LHCN-M2 (cell line): ENCODE measurements at regions not wholly inside any gene's neighbourhood (a gene's known extent, or its start where the extent isn't known, plus 50 kb on each side); places are given as distances from the start of the nearest gene placed in this dataset.

ENCODE experiments used
- DNase-seq: peaks from one replicate; pipeline ENCODE4 v3.0.0-alpha.2; 2012; ENCODE audit warnings: low read depth

DNA sequence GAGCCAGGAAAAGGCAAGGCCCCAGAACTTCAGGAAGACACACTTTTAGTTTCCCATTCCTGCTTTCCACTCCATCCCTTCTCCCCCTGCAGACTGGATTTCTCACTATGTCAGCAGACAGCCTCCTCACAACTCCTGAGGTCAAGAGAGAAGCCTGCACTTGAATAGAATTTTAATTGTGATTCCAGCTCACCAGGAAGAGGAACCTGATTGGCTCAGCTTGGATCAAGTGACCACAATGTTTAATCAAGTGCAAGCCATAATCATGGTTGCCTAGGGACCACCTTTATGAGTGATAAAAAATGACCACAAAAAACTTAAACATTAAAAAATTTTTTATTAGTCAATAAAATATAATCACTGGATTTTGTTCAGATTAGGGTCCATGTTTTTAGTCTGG is 244.7 kb upstream of the RHOBTB1 start:
- no peak for DNase-seq

GRCh38 chr10:61188101-61188500 is 244.1 kb upstream of the RHOBTB1 start:
- DNase-seq: no peak

DNA sequence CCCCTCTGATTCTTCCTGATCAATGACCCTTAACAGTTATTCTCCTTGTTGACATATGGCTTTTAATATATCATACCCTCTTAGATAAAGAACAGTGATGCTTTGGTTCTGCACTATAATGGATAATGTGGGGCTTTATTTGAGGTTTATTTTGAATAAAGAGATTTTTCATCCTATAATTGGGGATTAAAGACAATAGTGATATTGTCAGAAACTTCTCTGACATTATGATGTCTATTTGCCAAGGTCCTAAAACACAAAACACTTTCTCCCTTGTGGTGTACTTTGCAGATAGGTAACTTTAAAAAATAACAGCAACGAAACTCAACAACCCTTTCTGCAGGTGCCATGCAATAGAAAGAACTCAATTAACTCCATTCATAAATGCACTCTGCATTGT is 243.6 kb upstream of the RHOBTB1 start:
- DNase-seq: no peak

DNA sequence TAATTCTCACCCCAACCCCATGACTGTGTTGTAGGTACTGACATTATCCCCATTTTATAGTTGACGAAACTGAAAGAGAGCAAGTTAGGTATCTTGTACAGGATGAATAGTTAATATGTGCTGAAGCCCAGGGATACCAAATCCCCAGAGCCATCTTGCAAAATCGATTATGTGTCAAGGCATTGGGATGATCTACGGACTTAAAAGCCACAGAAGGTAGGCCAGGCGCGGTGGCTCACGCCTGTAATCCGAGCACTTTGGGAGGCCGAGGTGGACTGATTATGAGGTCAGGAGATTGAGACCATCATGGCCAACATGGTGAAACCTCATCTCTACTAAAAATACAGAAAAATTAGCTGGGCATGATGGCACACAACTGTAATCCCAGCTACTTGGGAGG is 242.4 kb upstream of the RHOBTB1 start:
- DNase-seq: no peak

- DNase-seq: no peak
Observed at GRCh38 chr10:61184429-61184828, 240.4 kb upstream of the RHOBTB1 start.

DNA sequence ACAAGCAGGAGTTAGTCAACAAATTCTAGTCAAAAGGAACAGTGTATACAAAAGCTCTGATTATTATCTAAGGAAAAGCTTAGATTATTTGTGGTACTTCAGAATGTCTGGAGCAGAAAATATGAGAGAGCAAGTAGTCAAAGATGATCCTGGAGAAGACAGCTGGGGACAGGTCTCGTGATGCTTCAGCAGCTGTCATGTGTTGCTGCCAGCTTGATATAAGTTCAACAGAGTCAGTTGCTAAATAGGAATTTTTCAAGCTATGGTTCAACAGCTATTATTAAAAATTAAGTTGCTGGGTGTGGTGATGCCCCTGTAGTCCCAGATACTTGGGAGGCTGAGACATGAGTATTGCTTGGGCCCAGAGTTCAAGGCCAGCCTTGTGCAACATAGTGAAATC is 240.0 kb upstream of the RHOBTB1 start:
- DNase-seq: peak; percentile 18

DNA sequence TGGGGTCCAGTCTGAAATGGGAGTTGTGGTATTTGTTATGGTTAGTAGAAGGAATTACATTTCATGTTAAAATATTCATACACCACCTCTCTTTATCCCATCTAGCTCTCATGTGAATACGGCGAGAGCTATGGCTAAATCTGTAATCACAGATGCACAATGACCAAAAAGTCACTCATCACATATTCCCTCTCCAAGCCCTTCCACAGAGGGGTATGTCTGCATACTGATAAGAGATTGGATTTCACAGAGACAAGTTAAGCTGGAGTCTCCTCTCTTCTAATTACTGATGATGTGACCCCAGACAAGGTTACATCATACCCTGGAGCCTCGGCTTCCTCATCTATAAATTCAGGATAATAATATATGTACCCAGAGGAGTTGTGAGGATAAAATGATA is 237.8 kb upstream of the RHOBTB1 start:
- DNase-seq: no peak

GRCh38 chr10:61179771-61180170 is 235.8 kb upstream of the RHOBTB1 start:
- no peak for DNase-seq

DNA sequence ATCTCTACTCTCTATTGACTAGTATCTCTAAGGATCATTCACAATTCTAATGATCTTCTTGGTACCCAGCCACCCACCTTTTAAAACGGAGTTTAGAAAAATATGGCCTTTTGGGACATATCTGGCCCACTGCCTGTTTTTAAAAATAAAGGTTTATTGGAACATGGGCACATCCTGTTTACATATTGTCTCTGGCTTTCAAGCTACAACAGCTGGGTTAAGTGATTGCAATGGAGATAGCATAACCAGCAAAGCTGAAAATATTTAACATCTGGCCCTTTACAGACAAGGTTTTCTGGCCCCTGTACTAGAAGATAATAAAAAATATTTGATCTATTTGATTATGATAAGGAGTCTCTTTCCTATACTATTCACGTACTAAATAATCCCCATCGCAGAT is 232.4 kb upstream of the RHOBTB1 start:
- no peak for DNase-seq

- DNase-seq: no peak
Observed at GRCh38 chr10:61175316-61175715, 231.3 kb upstream of the RHOBTB1 start.

GRCh38 chr10:61173450-61173849 is 229.5 kb upstream of the RHOBTB1 start:
- no peak for DNase-seq

DNA sequence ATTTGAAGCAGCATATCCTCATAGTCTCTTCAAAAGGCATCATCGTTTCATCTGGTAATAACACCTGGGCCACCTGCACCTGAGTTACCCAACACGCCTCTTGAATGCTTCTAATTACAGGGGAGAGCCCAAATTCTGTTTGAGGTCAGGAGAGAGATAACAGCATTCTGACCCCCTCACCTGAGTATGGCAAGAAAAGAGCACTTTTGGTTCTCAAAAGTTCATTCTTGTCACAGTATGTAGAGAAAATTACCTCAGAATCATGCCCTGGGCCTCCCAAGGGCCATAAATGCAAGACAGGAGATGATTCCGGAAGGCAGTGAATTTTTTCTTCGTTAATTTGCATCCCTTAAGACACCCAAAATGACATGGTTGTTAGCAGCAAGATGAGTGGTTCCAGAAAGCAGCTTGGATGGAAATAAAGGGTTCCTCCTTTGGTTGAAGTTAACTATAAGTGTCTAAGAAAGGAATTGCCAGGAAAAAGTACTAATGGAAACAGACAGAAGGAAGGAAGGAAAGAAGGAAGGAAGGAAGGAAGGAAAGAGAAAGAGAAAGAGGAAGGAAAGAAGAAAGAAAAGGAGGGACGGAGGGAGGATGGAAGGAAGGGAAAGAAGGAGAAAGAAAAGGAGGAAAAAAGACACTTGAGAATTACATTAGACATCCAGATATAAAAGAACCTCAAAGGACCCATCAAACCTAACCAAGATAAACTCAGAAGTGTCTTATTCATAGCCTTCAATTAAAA is 228.4 kb upstream of the RHOBTB1 start:
- DNase-seq: no peak

GRCh38 chr10:61170594-61170993 is 226.6 kb upstream of the RHOBTB1 start:
- DNase-seq: peak; percentile 5

GRCh38 chr10:61169294-61169693 is 225.3 kb upstream of the RHOBTB1 start:
- no peak for DNase-seq

DNA sequence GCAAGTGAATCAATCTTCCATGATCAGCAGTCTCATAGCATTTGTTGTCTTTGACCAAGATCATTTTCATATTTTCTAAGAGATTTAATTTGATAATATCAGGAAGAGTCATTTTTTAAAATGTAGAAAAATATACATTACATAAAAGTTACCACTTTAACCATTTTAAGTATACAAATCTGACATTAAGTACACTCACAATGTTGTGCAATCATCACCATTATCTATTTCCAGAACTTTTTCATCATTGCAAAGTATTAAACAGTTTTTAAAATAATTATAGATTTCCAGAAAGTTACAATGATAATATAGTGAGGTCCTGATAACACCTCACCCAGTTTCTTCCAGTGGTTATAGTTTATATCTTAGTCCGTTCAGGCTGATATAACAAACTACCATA is 222.5 kb upstream of the RHOBTB1 start:
- DNase-seq: no peak

DNA sequence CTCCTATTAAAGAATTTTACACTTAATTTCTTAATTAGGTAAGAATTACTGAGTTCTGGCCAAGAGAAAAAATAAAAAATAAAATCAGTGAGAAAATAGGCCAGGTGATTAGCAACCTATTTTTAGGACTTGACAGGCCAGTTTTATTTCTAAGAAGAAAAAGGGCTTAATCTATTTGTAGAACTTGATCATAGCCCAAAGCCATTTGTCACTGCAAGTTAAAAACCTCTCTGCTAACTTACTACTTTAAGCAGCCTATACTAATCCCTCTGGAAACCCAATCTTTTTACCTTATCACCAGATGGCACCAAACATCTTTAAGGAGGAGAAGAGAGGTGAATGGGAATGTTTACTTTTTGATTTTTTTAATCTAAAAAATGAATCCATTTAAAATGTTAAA is 222.1 kb upstream of the RHOBTB1 start:
- DNase-seq: no peak

- DNase-seq: peak; percentile 30
Observed at GRCh38 chr10:61164458-61165160, 220.6 kb upstream of the RHOBTB1 start.

- DNase-seq: no peak
Observed at GRCh38 chr10:61163403-61163802, 219.4 kb upstream of the RHOBTB1 start.

- no peak for DNase-seq
Observed at GRCh38 chr10:61160253-61160652, 216.3 kb upstream of the RHOBTB1 start.

DNA sequence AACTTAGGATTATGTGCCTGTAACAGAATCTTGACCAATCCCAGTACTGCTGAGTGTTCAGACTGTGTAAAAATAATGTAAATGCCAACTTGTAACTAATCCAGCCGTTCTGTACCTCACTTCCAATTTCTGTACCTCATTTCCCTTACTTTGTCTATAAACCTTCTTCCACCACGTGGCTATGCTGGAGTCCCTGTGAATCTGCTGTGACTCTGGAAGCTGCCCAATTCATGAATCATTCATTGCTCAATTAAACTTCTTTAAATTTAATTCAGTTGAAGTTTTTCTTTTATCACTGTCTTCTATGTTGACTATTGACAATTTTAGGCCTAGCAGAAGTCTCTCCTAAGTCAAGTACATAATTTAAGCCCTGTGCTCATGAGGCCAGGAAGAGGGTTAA is 215.3 kb upstream of the RHOBTB1 start:
- peak; percentile 44 for DNase-seq

GRCh38 chr10:61157182-61157581 is 213.2 kb upstream of the RHOBTB1 start:
- DNase-seq: peak; percentile 5

DNA sequence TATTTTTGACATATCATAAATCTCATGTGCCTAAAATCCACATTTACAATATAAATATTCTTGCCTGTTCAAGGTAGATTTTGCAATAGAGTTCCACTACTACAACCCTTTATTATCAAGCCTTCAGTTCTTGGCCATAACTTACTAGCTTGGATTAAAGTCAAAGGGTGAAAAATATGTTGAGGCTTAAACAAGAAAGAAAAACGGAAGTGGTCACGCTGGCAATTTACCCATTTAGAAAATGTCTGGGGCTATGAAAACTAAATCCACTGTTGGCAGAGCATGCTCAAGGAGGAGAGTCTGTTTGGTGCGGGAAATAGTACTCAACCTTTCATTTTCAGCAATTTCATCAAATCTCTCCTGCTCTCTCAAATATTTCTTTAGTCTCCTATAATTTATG is 209.8 kb upstream of the RHOBTB1 start:
- DNase-seq: no peak

DNA sequence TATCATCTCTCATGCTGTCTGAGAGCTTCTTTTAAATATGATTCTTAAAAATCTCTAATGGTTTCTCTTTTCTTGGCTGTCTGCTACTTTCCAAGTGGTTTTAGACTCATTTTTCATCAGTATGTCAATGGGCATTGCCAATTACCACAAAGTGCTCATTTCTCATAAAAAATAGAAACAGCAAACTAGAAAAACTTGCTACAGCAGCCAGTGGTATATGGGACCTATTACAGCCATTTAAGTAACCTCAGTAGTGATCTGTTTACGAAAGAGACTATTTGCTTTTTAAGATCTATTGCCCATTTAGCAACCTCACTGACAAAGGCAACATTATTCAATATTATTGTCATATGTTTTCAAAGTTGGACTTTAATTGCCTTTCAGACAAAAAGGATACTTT is 207.1 kb upstream of the RHOBTB1 start:
- DNase-seq: no peak
